HG02610 (cell line): ENCODE measurements at regions not wholly inside any gene's neighbourhood (a gene's known extent, or its start where the extent isn't known, plus 50 kb on each side); places are given as distances from the start of the nearest gene placed in this dataset.

Source experiments
- ATAC-seq: cut with Tn5 transposase; IDR thresholded peaks from one replicate; pipeline ENCODE4 v1.9.1; 2021; ENCODE audit warnings: mild to moderate bottlenecking, moderate library complexity; ENCODE audit not compliant: unreplicated experiment

DNA sequence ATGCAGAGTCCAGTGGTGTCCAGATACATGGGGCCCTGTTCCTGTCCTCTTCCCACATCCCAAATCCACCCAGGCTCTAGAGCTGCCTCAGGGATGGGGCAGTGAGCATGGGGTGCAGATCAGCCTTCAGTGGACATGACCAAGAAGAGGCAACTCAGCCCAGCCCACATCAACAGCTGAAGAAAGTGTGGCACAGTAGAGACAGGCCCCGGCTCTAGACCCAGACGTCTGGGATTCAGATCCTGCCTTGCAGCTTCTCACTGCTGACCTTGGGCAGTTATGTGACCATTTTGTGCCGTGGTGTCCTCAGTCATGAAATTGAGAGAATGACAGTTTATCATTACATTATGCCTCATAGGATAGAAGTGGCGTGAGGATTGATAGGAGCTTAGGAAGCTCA is 54.6 kb upstream of the CST7 start:
- no peak for ATAC-seq

DNA sequence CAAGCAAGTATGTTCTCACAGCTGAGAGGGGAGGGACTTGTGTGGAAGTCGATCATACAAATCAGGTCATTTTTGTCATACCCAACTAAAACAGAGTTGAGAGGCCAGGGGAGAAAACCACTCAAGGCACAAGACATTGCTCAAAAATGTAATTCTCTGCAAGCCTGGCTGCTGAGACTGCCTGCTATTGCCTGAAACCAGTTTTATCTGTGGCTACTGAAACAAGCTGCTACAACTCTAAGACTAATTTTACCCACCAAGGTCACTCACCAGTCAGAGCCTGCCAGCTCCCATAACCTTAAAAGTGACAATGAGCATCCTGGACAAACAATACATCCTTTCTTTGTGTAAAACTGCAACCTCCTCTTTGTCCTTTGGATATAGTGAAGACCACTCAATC is 54.1 kb upstream of the CST7 start:
- no peak for ATAC-seq

DNA sequence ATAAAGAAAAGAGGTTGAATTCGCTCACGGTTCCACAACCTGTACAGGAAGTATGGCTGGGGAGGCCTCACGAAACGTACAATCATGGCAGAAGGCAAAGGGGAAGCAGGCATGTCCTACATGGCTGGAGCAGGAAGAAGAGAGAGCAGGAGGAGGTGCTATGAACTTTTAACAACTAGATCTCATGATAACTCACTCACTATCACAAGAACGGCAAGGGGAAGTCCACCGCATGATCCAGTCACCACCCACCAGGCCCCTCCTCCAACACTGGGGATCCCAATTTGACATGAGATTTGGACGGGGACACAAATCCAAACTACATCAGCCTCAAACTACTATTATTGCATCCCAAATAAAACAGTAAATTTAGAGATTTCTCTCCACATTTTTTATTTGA is 53.6 kb upstream of the CST7 start:
- no peak for ATAC-seq

DNA sequence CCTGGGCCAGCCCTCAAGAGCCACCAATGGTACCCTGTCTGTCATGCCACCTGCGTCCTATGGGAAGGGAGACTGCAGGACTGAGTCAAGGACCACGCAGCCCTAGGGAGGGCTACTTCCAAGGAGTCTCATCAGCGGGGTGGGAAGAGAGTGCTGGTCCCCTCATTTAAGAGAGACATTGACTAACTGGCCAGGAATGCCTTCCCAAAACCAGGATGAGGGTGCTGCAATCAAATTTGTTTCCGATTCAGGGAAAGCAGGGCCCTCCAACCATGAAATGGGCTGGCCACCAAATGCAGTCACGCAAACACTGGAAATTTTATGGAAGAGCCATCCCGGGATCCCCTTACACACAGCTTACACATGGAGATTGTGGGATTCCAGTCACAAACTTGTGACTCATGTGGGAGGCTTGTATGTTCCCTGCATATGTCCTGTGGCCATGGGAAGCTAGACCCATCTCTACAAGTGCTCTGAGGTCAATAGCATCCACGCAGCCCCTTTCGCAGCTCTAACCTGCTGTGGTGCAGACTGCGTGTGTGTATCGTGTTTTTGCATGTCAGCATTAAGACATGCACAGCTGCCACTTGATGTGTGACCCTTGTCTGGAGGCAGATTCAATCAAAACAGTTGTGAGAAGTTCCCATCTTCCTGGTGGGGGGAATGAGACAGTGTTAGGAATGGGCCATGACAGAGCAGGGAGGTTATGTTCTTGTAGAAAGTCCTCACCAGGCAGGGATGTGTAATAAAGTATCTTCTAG is 53.0 kb upstream of the CST7 start:
- no peak for ATAC-seq

DNA sequence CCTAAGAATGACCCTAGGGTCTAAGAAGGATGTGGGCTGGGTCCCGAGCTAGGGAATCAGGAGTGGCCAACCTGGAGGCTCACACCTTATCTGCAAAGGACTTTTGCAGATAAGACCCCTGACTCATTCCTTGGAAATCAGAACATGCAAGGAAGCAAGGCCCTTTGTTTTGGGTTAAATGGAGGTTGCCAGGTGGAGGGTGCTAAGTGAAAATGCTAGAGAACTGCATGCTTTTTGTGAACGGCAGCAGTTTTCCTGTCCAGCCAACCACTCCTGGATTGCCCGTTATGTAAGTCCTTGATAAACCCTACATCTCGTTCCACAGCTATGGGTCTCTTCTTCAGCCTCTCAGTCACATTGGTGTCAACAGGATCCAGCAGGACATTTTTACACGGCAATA is 52.1 kb upstream of the CST7 start:
- no peak for ATAC-seq

DNA sequence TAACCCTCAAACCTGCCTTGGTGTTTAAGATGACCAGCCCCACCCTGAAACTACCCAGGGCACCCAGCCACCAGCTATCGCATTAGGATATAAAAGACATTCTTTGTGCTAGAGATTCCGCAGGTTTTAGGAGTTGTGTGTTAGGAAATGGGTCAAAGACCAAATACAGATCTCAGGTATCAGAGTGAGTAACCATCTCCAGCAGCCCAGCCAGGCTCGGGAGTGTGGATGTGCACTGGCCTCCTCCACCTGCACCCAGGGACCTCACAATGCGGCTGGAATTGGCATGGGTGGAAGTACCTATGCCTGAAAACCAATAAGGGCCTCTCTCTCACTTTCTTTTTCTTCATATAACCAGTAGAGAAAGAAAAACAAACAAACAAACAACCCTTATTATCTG is 51.1 kb upstream of the CST7 start:
- ATAC-seq = no peak

DNA sequence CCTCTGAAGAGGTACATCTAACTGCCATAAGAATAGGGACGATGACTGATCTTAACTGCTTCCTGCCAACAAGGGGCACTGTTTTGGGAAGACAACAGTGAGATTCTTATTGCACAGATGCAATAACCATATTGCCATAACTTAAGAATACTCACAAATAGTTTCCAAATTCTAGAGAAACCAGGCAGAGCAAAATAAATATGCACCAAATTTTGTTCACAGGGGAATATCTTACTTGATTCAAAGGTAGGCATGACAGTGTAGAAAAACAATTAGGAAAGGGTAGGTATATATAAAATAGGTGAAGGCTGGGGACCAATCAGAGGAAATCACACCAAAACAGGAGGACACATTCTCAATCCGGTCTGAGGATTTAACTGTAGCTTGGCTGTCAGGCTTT is 49.9 kb upstream of the CST7 start:
- ATAC-seq = no peak
